Bronchial epithelial cell (primary cell): ENCODE measurements at regions not wholly inside any gene's neighbourhood (a gene's known extent, or its start where the extent isn't known, plus 50 kb on each side); places are given as distances from the start of the nearest gene placed in this dataset.

ENCODE experiments used
- DNase-seq: peaks from one replicate; pipeline ENCODE4 v3.0.0-alpha.2; 2010; ENCODE audit warnings: low read depth
- FAIRE-seq: peaks from 2 replicates; lab custom pipeline; 2011; peaks lifted over from hg19 to GRCh38; lab: Jason Lieb, UNC
- H3K27me3 ChIP-seq: 2 replicates; pipeline ENCODE4 v1.5.1; 2011; ENCODE audit warnings: low read length; ENCODE audit not compliant: control insufficient read depth, insufficient read depth
- H3K36me3 ChIP-seq: 2 replicates; pipeline ENCODE4 v1.5.1; 2011; ENCODE audit warnings: low read length; ENCODE audit not compliant: control insufficient read depth, insufficient read depth
- H3K4me3 ChIP-seq: 2 replicates; pipeline ENCODE4 v1.5.1; 2011; ENCODE audit warnings: mild to moderate bottlenecking, low read depth, low read length, control low read depth
- CTCF ChIP-seq: IDR thresholded peaks from 2 replicates; pipeline ENCODE4 v1.5.1; 2011; ENCODE audit warnings: mild to moderate bottlenecking, moderate library complexity, low read length, control low read depth, inconsistent platforms; ENCODE audit not compliant: insufficient read depth, severe bottlenecking

- DNase-seq (no peak), FAIRE-seq (no peak)
- Histone ChIP-seq H3K36me3 (no peaks in the 10 kb centered on the region), H3K27me3 (no peaks in the 10 kb centered on the region), H3K4me3 (no peak overlapping the region)
- no peak for TF ChIP-seq CTCF
Observed at GRCh38 chr1:221849897-221850296, 108.0 kb upstream of the DUSP10 start.

GRCh38 chr1:221849110-221849509 is 107.2 kb upstream of the DUSP10 start:
- H3K27me3 ChIP-seq: no peaks in the 10 kb centered on the region
- no peak for TF ChIP-seq CTCF
- no peak for DNase-seq
- FAIRE-seq: no peak
- no peak overlapping the region for H3K4me3 ChIP-seq
- no peaks in the 10 kb centered on the region for H3K36me3 ChIP-seq

- no peak for DNase-seq
- Histone ChIP-seq H3K4me3 (no peak overlapping the region), H3K27me3 (no peaks in the 10 kb centered on the region), H3K36me3 (no peaks in the 10 kb centered on the region)
- no peak for FAIRE-seq
- no peak for TF ChIP-seq CTCF
Observed at GRCh38 chr1:221847676-221848075, 105.8 kb upstream of the DUSP10 start.

GRCh38 chr1:221845650-221846371 is 103.9 kb upstream of the DUSP10 start:
- Histone ChIP-seq H3K4me3 (no peak overlapping the region), H3K27me3 (no peaks in the 10 kb centered on the region), H3K36me3 (no peaks in the 10 kb centered on the region)
- DNase-seq (peak; percentile 98), FAIRE-seq (peak; percentile 95)
- peak; percentile 9 for TF ChIP-seq CTCF

GRCh38 chr1:221841983-221842335 is 100.1 kb upstream of the DUSP10 start:
- Histone ChIP-seq H3K36me3 (no peaks in the 10 kb centered on the region), H3K27me3 (no peaks in the 10 kb centered on the region), H3K4me3 (no peak overlapping the region)
- FAIRE-seq: no peak
- no peak for TF ChIP-seq CTCF
- DNase-seq: no peak
